K562 (cell line): ENCODE measurements at regions not wholly inside any gene's neighbourhood (a gene's known extent, or its start where the extent isn't known, plus 50 kb on each side); places are given as distances from the start of the nearest gene placed in this dataset.

Experiments used
- ATAC-seq: fragments of 200-7000 bp; cut with Tn5 transposase; 3 replicates; pipeline ENCODE4 v1.9.1; 2020; ENCODE audit warnings: moderate library complexity
- BruUV-seq: library from RNA; stranded (reverse); fragments of 400-500 nt; replicated peaks from 2 replicates; lab custom pipeline; 2021; lab: Mats Ljungman, UMichigan
- CTCF ChIA-PET: fragments of 300-600 bp; formaldehyde crosslinking; extraction: SDS; loops from one replicate; lab custom pipeline; 2021; ENCODE audit warnings: low intra/inter-chr PET ratio; lab: Yijun Ruan, JAX
- POLR2A ChIA-PET: fragments of 300-600, 350-650 bp; sonication (Branson Sonifier 250); formaldehyde crosslinking; extraction: SDS; loops from one replicate; lab custom pipeline; 2021; ENCODE audit warnings: antibody characterized with exemption, inconsistent platforms; lab: Yijun Ruan, JAX
- DNase-seq, 4 experiments: peaks; one replicate each; pipeline versions ENCODE4 v3.0.0 to v3.0.0-alpha.2; 2011 to 2018; ENCODE audit warnings: low spot score in 3 of 4, mixed read lengths in 3 of 4; ENCODE audit errors: extremely low read depth in 1 of 4
- FAIRE-seq: peaks from 2 replicates; lab custom pipeline; 2011; peaks lifted over from hg19 to GRCh38; lab: Jason Lieb, UNC
- H2AFZ ChIP-seq: 2 replicates; pipeline ENCODE4 v1.6.0; 2011; ENCODE audit warnings: low read depth, low read length, control low read depth, inconsistent platforms
- H3K27ac ChIP-seq: fragments of 200-600 bp; 3 replicates; pipeline ENCODE4 v1.8.0; 2011; ENCODE audit warnings: low read depth, mild to moderate bottlenecking, control low read depth, inconsistent platforms, low read length, moderate library complexity, mixed read lengths; ENCODE audit errors: extremely low read depth
- H3K27me3 ChIP-seq, 2 experiments: fragments of 300-600 bp in 1 of 2; 2 replicates in 1 of 2; 3 replicates in 1 of 2; pipeline versions ENCODE4 v1.6.0 to v1.8.0; 2011; ENCODE audit warnings: inconsistent platforms in 2 of 2, low read length in 2 of 2, mild to moderate bottlenecking in 1 of 2, mixed read lengths in 1 of 2, moderate library complexity in 1 of 2; ENCODE audit not compliant: control insufficient read depth in 2 of 2, insufficient read depth in 2 of 2
- H3K36me3 ChIP-seq: fragments of 300-600 bp; 3 replicates; pipeline ENCODE4 v1.8.0; 2011; ENCODE audit warnings: mild to moderate bottlenecking, low read length, inconsistent platforms; ENCODE audit not compliant: control insufficient read depth, insufficient read depth
- H3K4me1 ChIP-seq, 2 experiments: fragments of 200-600 bp in 1 of 2; replicated peaks in 1 of 2; 2 replicates in 1 of 2; 3 replicates in 1 of 2; pipeline versions ENCODE4 v1.5.1 to v1.8.0; 2011; ENCODE audit warnings: inconsistent platforms in 2 of 2, low read length in 2 of 2, mild to moderate bottlenecking in 1 of 2, mixed read lengths in 1 of 2, moderate library complexity in 1 of 2; ENCODE audit not compliant: control insufficient read depth in 2 of 2, insufficient read depth in 2 of 2
- H3K4me2 ChIP-seq: 2 replicates; pipeline ENCODE4 v1.6.1; 2011; ENCODE audit warnings: low read length, control low read depth, inconsistent platforms, mixed read lengths; ENCODE audit not compliant: insufficient read depth
- H3K4me3 ChIP-seq: fragments of 200-600 bp; sonication (generic), shearing (Covaris generic); 2 replicates; pipeline ENCODE4 v1.5.1; 2016; ENCODE audit warnings: control low read depth, inconsistent platforms
- H3K79me2 ChIP-seq: fragments of 200-600 bp; 3 replicates; pipeline ENCODE4 v1.8.0; 2011; ENCODE audit warnings: low read length, inconsistent platforms; ENCODE audit not compliant: control insufficient read depth, insufficient read depth
- H3K9ac ChIP-seq, 2 experiments: 2 replicates each; pipeline versions ENCODE4 v1.6.0 to v1.6.1; 2011; ENCODE audit warnings: low read depth in 2 of 2, low read length in 2 of 2, control low read depth in 1 of 2, inconsistent platforms in 1 of 2, mild to moderate bottlenecking in 1 of 2, mixed read lengths in 1 of 2; ENCODE audit not compliant: insufficient read depth in 1 of 2
- H3K9me1 ChIP-seq: one replicate; pipeline ENCODE4 v1.6.0; 2011; ENCODE audit warnings: inconsistent platforms, mild to moderate bottlenecking, low read length, moderate library complexity; ENCODE audit not compliant: control insufficient read depth, insufficient read depth
- H3K9me3 ChIP-seq: replicated peaks from 2 replicates; pipeline ENCODE4 v1.5.1; 2011; ENCODE audit warnings: low read depth, low read length, inconsistent platforms; ENCODE audit not compliant: control insufficient read depth, insufficient read depth
- H4K20me1 ChIP-seq: replicated peaks from 2 replicates; pipeline ENCODE4 v1.6.1; 2011; ENCODE audit warnings: low read length, inconsistent platforms, mixed read lengths; ENCODE audit not compliant: control insufficient read depth, insufficient read depth
- BRF2 ChIP-seq: IDR thresholded peaks from 3 replicates; pipeline ENCODE4 v1.6.1; 2011; ENCODE audit warnings: borderline replicate concordance, mild to moderate bottlenecking; ENCODE audit not compliant: insufficient read length, insufficient read depth
- CREB3 ChIP-seq: fragments of 450-650 bp; conservative IDR thresholded peaks from 2 replicates; pipeline ENCODE4 v1.6.1; 2016; ENCODE audit warnings: missing genetic modification characterization, low read depth, mild to moderate bottlenecking, missing compliant biosample characterization, moderate library complexity
- ETV1 ChIP-seq: fragments of 450-650 bp; conservative IDR thresholded peaks from 2 replicates; pipeline ENCODE4 v1.6.1; 2016; ENCODE audit warnings: missing genetic modification characterization, control low read depth, low read depth, missing compliant biosample characterization
- HEY1 ChIP-seq: fragments of 250-450 bp; sonication (Bioruptor Pico); IDR thresholded peaks from 2 replicates; pipeline ENCODE4 v1.5.0; 2020; ENCODE audit warnings: mild to moderate bottlenecking, moderate library complexity, borderline replicate concordance
- HNRNPLL ChIP-seq: fragments of 200-400 bp; formaldehyde crosslinking; IDR thresholded peaks from 2 replicates; pipeline ENCODE4 v1.6.1; 2017; ENCODE audit warnings: low read length, low read depth, mild to moderate bottlenecking; ENCODE audit not compliant: poor library complexity, severe bottlenecking
- NBN ChIP-seq: fragments of 450-650 bp; IDR thresholded peaks from 2 replicates; pipeline ENCODE4 v1.6.1; 2016; ENCODE audit warnings: low read depth, mild to moderate bottlenecking
- NCOA2 ChIP-seq, 2 experiments: fragments of 450-650 bp; IDR thresholded peaks; 2 replicates each; pipeline ENCODE4 v1.6.1; 2018; ENCODE audit warnings: mild to moderate bottlenecking in 2 of 2, moderate library complexity in 1 of 2; ENCODE audit not compliant: partially characterized antibody in 2 of 2
- RBM15 ChIP-seq: fragments of 200-400 bp; formaldehyde crosslinking; IDR thresholded peaks from 2 replicates; pipeline ENCODE4 v1.6.1; 2018; ENCODE audit warnings: mild to moderate bottlenecking, low read length, moderate library complexity; ENCODE audit not compliant: insufficient read depth
- SNAPC5 ChIP-seq: fragments of 250-450 bp; sonication (Bioruptor Pico); IDR thresholded peaks from 2 replicates; pipeline ENCODE4 v1.8.0; 2021; ENCODE audit warnings: moderate library complexity, mild to moderate bottlenecking, inconsistent platforms
- SRSF9 ChIP-seq: fragments of 200-400 bp; formaldehyde crosslinking; IDR thresholded peaks from 2 replicates; pipeline ENCODE4 v1.6.1; 2017; ENCODE audit warnings: low read depth, low read length, borderline replicate concordance
- STAG1 ChIP-seq: sonication (generic); formaldehyde crosslinking; IDR thresholded peaks from 2 replicates; pipeline ENCODE4 v1.5.0; 2020; ENCODE audit warnings: missing genetic modification reagents, borderline replicate concordance
- TCF15 ChIP-seq: fragments of 250-450 bp; sonication (Bioruptor Pico); IDR thresholded peaks from 2 replicates; pipeline ENCODE4 v1.8.0; 2022; ENCODE audit warnings: moderate library complexity, mild to moderate bottlenecking, inconsistent platforms
- TSC22D4 ChIP-seq: fragments of 450-650 bp; IDR thresholded peaks from 2 replicates; pipeline ENCODE4 v1.6.1; 2016; ENCODE audit warnings: missing genetic modification characterization, missing biosample characterization, control low read depth
- ZHX1 ChIP-seq: fragments of 150-350 bp; conservative IDR thresholded peaks from 2 replicates; pipeline ENCODE4 v1.6.1; 2014; ENCODE audit warnings: low read length
- ZNF717 ChIP-seq: fragments of 250-450 bp; sonication (Bioruptor Pico); IDR thresholded peaks from 2 replicates; pipeline ENCODE4 v1.5.0; 2021
- ZNF830 ChIP-seq: fragments of 250-450 bp; sonication (Bioruptor Pico); IDR thresholded peaks from 2 replicates; pipeline ENCODE4 v1.5.0; 2021; ENCODE audit warnings: mild to moderate bottlenecking
- WGBS: fragments of 100-300 bp; shearing (Covaris generic); methylation state at CpG from one replicate; pipeline ENCODE4 v1.1.6; 2016; ENCODE audit warnings: low coverage, mixed read lengths; ENCODE audit not compliant: insufficient coverage; ENCODE audit errors: missing lambda C conversion rate; 5-methylcytosine and 5-hydroxymethylcytosine counted together
- in situ Hi-C: fragments of 300-500 bp; cut with MboI; formaldehyde crosslinking; loops from 4 replicates; pipeline ENCODE4 v1.15.0; 2018; ENCODE audit warnings: inconsistent platforms, mixed read lengths
- intact Hi-C: fragments of 100-400 bp; cut with micrococcal nuclease; formaldehyde crosslinking; loops from 2 replicates; pipeline ENCODE4 v1.14.2; 2022

GRCh38 chr1:185562461-185563359 is 171.5 kb upstream of the HMCN1 start:
- intact Hi-C loops, result loop anchor here (5.0 to 10.0 kb wide), 2 partner anchors 245 to 358 kb away; partner anchors contain the start of gene IVNS1ABP
- TF ChIP-seq HNRNPLL (no peak), ZNF830 (CRISPR knock-in tag) (no peak), ZNF717 (no peak), BRF2 (no peak), NBN (no peak), ZHX1 (no peak), SRSF9 (no peak), CREB3 (tag) (no peak), NCOA2 (IDR thresholded peaks at IDR 0.05; ENCODE audit: partially characterized antibody in 2 of 2) (no peak), HEY1 (no peak), ETV1 (tag) (no peak), TSC22D4 (tag) (no peak), RBM15 (no peak), STAG1 (CRISPR knock-in tag) (no peak), SNAPC5 (CRISPR knock-in tag) (no peak), TCF15 (CRISPR knock-in tag) (no peak)

More at GRCh38 chr1:185562461-185563359, 171.5 kb upstream of the HMCN1 start:
- ChIA-PET CTCF (no interaction called here), POLR2A (no interaction called here)
- H3K79me2 ChIP-seq, result no peaks in the 10 kb centered on the region
- FAIRE-seq, result peak; percentile 54
- no peaks in the 10 kb centered on the region for H3K9me1 ChIP-seq
- WGBS, result 3% methylated on average over 6 of the region's 6 CpGs
- no peak overlapping the region for H2AFZ ChIP-seq
- H4K20me1 ChIP-seq, result no peaks in the 10 kb centered on the region
- in situ Hi-C loops, result no loop called here
- no peak for DNase-seq
- H3K36me3 ChIP-seq, result no peaks in the 10 kb centered on the region
- no peaks in the 10 kb centered on the region; a peak in 1 of 5 replicates for H3K4me1 ChIP-seq
- H3K27me3 ChIP-seq, result peaks cover 0 to 2% of the 10 kb centered on the region in 2 experiments; a peak in 2 of 5 replicates
- ATAC-seq, result no peak
- no peak overlapping the region for H3K9ac ChIP-seq
- no peak overlapping the region for H3K27ac ChIP-seq
- no peak overlapping the region for H3K4me3 ChIP-seq
- no TSS peak for BruUV-seq
- no peaks in the 10 kb centered on the region for H3K9me3 ChIP-seq
- H3K4me2 ChIP-seq, result no peak overlapping the region
